HG03575 (cell line): ENCODE measurements at regions not wholly inside any gene's neighbourhood (a gene's known extent, or its start where the extent isn't known, plus 50 kb on each side); places are given as distances from the start of the nearest gene placed in this dataset.
"Not testable (repeated sequence)": the region's sequence is repeated elsewhere in the genome, so short reads cannot be mapped to it uniquely, and the experiment has no call there.

ENCODE experiments used
- ATAC-seq: cut with Tn5 transposase; IDR thresholded peaks from one replicate; pipeline ENCODE4 v1.9.1; 2021; ENCODE audit not compliant: unreplicated experiment, insufficient number of reproducible peaks, low FRiP score; ENCODE audit errors: extremely low read depth

DNA sequence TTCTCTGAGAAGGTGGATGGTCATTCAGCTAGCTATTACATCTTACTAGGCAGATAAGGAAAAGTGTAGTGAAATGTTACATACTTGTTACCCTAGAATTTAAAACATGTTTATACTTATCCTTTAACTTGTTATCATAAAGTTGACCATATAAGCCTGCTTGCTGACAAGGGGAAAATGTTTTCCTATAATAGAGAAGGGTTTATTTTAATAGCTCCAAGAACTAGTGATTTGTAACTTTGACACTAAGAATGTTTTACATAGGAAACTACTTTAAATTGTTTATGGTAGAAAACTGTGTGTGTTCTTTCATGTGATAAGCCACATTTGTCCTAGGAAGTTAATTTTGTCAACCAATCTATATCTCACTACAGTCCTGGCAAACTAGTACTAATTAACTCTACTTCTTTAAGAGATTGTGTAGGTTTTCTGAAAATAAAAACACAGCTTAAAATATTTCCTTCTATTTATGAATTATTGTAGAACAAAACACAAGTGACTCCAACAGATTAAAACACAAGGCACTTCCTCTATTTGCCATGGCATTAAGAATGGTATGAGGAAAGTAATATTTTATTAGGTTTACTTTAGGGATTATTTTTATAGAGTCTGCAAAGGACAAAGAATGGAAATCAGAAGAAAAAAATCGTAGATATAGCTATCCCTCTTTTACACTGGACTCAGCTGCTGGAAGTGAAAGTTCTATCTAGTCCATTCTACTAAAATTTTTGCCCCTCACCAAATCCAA lies 233.3 kb upstream of the NBEA start:
- no peak for ATAC-seq

- ATAC-seq = no peak
Observed at GRCh38 chr13:34719060-34719875, 222.8 kb upstream of the NBEA start.

DNA sequence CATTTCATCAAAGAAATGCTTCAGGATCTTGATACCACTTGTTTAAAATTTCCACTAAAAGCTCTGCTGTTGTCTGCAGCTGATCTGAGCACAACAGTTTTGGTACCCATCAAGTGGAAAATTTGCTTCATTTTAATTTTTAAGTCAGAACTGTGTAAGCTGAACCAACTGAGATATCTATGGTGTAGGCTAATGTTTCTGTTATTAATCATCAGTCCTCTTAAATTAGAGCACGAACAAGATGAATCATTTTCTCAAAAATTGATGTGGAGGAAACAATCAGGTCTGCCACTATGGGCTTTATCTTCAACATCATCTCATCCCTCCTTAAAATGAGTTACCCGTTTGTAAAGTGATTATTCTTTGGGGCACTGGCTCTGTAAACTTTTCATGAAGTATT lies 221.5 kb upstream of the NBEA start:
- ATAC-seq = no peak

- ATAC-seq = no peak
Observed at GRCh38 chr13:34721631-34722595, 220.2 kb upstream of the NBEA start.

DNA sequence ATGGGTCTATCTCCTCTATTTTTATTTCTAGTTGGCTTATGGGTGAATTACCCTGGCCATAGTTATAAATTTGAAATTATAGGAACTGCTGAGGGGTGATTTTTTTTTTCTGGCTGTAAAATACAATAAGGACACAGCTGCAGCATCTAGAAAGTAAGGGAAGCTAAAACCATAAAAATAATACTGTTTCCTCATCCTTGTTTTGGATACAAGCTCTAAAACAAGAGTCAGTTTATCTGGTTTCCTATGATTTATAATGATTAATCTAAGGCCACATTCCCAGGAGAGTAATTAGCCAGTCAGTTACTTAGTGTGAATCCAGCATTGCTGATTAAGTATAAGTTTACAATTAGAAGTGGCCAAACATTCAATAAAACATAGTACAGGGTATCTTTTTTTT lies 219.1 kb upstream of the NBEA start:
- no peak for ATAC-seq

DNA sequence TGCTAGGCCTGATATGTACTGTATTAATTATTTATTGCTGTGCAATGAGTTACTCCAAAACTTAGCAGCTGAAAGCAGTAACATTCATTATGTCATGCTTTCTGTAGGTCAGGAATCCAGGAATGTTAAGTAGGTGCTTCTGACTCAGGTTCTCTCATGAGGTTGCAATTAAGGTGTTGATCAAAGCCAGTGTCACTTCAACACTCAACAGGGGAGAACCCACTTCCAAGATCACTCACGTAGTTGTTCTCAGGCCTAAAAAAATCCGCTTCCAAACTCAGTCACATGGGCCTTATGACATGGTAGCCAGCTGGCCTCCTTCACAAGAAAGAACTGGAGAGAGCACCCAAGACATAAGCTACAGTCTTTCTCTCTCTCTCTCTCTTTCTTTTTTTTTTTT lies 211.1 kb upstream of the NBEA start:
- ATAC-seq = no peak

DNA sequence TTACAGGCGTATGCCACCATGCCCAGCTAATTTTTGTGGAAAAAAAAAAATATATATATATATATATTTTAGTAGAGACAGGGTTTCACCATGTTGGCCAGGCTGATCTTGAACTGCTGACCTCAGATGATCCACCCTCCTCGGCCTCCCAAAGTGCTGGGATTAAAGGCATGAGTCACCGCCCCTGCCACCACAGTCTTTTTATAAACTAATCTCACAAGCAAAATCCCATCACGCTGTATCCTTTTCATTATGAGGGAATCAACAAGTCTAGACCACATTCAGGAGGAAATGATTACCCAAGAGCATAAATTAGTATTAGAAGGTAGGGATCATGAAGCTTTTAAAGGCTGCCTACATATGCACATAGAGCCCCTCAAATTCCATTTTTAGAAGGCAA lies 210.6 kb upstream of the NBEA start:
- ATAC-seq = no peak

- ATAC-seq = no peak
Observed at GRCh38 chr13:34733721-34734120, 208.3 kb upstream of the NBEA start.

DNA sequence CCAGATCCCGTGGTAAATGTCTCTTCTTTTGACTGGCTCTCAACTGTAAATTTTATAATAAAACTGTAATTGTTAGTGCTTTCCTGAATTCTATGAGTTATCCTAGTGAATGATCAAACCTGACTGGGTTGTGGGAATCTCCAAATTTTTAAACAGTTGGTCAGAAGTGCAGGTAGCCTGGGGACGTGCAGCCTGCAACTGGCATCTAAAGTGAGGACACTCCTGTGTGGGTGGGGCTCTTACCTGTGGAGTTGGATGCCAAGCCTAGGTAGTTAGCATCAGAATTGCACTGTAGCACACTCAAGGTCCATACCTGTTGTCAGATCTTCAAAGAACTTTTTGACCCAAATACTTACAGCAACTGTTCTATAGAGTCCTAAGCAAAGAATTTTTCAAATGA lies 207.1 kb upstream of the NBEA start:
- ATAC-seq = no peak

- no peak for ATAC-seq
Observed at GRCh38 chr13:34738254-34738992, 203.6 kb upstream of the NBEA start.

GRCh38 chr13:34747056-34747455 lies 195.0 kb upstream of the NBEA start:
- not testable (repeated sequence) for ATAC-seq

- ATAC-seq = no peak
Observed at GRCh38 chr13:34747507-34747906, 194.6 kb upstream of the NBEA start.

DNA sequence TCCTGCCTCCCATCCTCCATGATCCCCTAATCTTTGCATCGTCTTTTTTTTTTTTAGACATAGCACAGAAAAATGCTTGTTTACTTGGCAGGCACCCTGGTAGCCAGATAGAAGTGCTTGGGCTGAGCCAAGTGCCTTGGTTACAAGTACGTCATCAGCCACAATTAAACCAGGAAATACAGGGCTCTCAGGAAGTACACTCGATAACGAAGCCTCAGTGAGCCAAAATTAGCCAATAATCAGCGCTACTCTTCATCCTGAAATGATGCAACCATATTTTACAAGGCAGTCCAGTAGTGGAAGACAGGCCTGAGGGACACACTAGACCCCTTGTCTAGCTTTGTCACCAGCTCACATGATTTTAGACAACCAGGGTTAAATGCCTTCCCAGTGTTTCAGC lies 194.0 kb upstream of the NBEA start:
- ATAC-seq = no peak

DNA sequence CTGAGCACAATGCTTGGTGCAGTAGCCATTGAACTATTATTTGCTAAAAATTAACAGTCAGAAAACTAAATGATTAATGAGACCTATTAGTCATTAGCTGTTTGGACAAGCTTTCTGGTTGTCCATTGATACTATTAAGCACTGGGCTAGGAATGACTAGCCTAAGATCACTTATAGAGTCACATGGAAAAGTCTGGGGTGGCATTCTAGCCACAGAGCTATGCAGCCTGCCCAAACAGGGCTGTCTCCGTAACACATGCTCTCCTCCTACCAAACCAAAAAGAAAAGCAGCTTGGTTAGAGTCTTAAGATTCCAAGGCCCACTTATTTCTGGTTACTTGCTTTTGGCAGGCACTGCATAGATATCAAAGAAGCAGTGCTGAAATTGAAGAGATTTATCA lies 193.5 kb upstream of the NBEA start:
- no peak for ATAC-seq

- ATAC-seq = no peak
Observed at GRCh38 chr13:34749046-34749445, 193.0 kb upstream of the NBEA start.

DNA sequence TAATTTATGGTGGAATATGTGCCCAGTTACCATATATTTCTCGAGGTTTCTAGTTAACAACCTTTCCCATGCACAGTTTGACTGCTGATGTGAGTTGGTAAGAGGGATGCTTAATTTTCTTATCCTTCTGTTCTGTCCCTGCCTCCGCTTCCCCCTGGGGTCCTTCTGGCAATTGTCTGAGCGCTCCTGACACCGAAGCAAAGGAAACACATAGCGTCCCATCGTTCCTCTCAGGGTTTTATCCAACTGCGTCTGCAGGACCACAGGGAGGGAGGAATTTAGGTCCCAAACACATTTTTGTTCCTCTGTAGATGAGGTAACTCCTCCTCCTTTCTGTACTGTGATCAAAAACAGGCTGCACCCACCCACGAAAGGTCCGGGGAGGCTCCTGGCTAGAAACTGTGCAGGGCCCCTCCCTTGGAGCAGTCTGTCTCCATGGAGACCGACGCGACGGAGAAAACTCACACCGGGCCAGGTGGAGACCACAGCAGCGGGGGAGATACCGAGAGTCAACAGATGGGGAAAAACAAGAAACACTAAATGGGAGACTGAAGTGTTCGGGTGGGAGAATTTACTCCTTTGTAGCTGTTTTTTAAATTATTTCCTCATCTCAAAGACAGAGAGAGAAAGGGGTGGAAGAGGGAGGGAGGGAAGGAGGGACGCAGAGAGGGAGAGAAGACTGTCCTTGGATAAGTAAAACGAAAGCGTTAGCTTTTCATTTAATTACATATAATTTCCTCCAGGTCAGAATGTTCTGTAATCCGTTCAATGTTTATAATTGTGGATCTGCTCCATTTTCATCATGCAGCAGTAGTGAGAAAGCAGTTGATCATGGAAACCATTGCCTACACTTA lies 191.8 kb upstream of the NBEA start:
- ATAC-seq = peak; percentile 43

GRCh38 chr13:34751044-34751443 lies 191.0 kb upstream of the NBEA start:
- no peak for ATAC-seq

- ATAC-seq = no peak
Observed at GRCh38 chr13:34751492-34751891, 190.6 kb upstream of the NBEA start.
